NCI-H2171 treated with DMSO at 0.1 percent for 48 hours (cell line): ENCODE measurements at regions not wholly inside any gene's neighbourhood (a gene's known extent, or its start where the extent isn't known, plus 50 kb on each side); places are given as distances from the start of the nearest gene placed in this dataset.
"Not testable (repeated sequence)": the region's sequence is repeated elsewhere in the genome, so short reads cannot be mapped to it uniquely, and the experiment has no call there.

Source experiments
- DNase-seq: peaks from one replicate; lab custom pipeline; 2025; lab: John Stamatoyannopoulos, UW

- not testable (repeated sequence) for DNase-seq
Observed at GRCh38 chr9:25731895-25732794, 53.9 kb upstream of the TUSC1 start.
